HG02840 (cell line): ENCODE measurements at regions not wholly inside any gene's neighbourhood (a gene's known extent, or its start where the extent isn't known, plus 50 kb on each side); places are given as distances from the start of the nearest gene placed in this dataset.

ENCODE experiments used
- ATAC-seq: cut with Tn5 transposase; IDR thresholded peaks from one replicate; pipeline ENCODE4 v1.9.1; 2021; ENCODE audit warnings: mild to moderate bottlenecking, moderate library complexity, moderate number of reproducible peaks; ENCODE audit not compliant: unreplicated experiment, low FRiP score

DNA sequence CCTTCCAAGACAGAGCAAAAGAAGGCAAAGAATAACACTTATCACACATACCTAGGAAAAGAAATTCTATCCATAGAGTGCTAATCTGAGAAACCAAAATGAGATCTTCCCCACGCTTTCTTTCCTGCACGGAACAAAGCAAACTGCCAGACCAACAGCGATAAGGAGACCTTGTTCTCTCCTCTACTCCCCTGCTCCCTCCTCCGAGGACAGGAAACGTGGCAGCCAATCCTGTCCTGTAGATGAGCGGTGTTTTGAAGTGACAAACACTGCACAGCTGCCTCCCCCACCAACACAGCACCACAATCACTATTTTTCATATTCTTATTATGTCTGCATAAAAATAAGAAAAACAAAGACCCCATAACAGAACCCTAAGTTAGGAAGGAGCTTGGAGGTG lies 113.9 kb upstream of the IRS2 start:
- ATAC-seq = no peak

DNA sequence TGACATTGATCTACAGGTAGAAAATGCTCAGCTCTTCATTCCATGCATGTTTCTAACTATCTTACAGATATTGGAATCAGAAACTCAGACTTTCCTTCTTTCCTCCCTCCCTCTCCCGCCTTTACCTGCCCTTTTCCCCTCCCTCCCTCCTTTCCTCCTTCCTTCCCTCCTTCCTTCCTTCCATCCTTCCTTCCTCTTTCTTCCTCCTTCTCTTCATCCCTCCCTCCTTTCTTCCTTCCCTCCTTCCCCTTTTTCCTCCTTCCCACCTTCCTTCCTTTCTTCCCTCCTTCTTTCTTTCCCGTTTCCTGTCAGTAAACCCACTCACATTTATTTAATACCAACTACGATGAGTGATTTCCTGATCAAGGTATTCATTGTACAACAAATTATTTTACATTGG lies 113.4 kb upstream of the IRS2 start:
- ATAC-seq = no peak

DNA sequence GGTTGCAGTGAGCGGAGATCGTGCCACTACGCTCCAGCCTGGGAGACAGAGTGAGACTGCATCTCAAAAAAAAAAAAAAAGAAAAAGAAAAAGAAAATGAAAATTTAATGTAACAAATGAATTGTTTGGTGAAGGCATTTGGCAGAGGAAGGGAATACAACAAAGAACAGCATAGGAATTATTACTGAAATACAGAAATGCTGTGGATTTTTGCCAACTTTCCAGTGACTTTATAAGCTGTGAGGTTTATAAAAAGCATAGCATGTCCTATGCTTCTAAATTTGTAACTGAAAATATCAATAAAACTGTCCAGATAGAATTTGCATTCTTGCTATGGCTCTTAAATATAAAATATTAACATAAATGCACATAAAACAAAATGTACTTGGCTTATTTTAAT lies 112.9 kb upstream of the IRS2 start:
- no peak for ATAC-seq

DNA sequence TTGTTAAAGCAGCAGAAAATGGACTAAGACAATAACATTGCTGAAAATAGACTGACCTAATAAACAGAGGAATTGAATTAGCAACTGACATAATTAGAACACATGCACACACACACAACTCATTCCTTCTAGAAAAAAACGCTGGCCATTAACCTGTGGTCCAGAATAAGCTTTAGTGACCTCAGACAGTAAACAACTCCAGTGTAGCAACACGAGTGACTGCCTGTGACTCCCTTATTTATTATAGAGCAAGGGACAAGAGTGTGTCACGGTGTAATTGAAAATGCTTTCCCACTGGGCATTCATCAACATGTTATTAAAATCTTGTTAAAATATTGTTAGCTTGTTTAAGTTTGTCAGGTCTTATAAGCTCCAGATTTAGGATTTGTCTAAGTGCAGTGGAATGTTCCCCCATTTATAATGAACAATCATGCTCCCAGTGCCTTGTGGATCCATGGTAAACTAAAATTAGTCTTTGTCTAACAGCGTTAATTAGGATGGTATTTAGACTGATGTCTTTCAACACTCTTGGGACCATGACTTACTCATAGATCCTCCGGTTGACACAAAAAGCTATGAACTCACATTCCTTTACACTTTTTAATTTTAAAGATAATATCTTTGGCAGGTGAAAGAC lies 111.7 kb upstream of the IRS2 start:
- no peak for ATAC-seq

DNA sequence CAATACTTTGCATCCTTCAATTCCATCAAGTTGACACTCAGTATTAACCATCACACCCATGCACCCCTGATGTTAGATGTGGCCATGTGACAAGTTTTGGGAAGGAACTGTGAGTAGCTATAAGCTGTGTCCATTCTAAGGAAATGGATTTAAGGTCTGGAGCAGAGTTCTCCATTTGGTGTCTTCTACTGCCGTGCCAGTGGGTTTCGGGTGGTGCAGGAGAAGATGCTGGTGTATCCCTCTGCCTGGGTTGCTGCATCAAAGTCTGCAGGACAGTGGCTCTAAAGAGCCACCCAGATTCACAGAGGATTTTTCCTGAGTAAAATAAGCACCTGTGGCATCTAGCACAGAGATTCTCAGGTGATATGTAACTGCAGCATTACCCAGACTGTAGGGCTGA lies 105.7 kb upstream of the IRS2 start:
- no peak for ATAC-seq

DNA sequence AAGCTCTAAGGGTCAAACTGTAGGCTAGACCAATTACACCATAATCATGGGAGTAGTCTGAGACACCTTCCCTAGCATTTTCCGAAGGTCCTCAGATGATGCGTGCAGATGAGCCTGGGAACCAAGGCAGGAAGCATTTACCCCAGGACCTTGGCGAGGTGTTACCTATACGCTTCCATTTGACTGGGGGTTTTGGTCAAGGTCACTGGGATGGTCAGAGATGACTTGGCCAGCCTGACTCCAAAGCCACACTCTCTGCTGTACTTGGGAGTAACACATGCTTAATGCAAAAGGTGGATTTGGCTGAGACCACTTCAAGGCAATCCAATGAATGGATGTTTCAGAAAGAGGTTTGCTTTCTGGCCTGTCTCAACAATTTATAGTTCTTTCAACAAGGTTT lies 98.9 kb upstream of the IRS2 start:
- no peak for ATAC-seq

DNA sequence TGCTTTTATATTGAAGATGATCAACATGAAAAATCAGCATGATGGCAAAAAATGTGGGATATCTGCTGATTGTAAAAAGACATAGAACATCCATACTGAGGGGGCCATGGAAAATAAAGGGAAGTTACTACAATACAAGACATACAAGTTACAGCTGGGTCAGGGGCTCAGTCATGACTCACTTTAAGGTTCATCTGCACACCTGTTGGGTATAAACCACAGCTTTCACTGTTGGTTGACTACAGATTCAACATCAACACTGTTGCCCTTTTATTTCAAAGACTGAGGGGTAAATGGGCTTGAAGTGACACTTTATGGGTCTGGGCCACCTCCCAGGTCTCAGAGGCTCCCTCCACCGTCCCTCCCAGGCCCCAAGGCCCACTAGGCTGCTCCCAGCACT lies 98.1 kb upstream of the IRS2 start:
- ATAC-seq = no peak

DNA sequence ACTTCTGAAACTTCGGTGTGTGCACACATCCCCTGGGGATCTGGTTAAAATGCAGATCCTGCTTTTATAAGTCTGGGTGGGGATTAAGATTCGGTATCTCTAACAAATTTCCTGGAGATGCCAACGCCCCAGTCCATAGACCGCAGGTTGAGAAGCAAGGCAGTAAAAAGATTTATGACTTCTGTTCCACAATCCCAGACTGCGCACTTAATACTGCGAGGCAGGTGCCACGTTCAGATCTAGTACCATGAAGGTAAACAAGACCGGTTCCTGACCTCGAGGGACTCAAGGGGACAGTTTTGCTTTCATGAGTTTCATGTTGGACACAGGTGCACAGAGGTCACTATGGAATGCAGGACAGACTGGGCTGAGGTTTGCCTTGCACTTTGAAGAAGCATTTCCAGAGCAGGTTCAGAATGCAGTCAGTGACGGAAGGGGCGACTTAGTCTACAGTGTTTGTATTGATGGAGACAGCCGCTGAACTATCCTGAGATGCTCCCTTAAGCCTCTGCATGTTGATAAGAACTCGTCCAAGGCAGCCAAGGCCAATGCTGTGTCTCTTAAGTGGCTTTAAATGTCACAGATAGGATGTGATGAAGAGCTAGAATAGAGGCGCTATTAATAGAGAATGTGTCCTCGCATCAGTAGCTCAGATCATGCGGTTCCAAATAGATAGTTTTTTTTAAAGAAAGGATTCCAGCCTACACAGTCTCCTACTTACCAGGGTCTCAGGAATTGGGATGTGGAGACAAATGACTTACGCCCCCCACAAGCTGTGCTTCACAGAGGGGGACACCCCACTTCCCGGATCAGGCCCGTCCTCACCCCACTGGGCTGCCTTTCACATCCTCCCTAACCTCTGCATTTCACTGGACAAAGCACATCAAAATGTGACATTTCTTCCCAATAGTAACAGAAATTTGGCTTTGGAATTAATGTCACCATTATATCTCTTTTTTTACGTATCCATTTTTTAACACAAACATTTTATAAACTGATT lies 97.1 kb upstream of the IRS2 start:
- no peak for ATAC-seq

DNA sequence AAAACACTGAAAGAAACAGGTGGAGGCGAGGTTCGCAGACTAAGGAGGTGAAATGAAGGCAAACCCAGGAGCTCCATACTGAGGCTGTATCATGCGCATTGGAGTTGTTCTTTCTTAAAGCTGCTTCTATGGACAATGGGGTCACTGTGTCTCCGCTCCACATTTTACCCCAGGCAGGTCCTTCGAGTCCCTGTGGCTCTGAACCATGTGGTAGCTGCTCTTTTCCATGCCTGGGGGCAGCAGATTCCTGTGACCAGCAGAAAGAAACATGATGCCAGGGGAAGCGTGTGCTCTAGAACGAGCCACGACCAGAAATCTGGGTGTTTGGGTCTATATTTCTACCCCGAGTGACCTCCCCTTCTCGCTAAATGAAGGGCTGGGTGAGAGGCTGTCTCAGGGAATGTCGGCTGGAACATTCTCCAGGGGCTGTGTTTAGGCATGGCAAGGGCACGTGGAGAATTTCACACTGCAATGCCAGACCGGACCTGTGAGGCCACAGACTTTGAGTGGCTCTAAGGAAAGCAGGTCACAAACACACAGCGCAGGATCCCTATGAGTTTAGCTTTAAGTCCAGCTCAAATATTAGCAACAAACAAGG lies 95.7 kb upstream of the IRS2 start:
- ATAC-seq = no peak

DNA sequence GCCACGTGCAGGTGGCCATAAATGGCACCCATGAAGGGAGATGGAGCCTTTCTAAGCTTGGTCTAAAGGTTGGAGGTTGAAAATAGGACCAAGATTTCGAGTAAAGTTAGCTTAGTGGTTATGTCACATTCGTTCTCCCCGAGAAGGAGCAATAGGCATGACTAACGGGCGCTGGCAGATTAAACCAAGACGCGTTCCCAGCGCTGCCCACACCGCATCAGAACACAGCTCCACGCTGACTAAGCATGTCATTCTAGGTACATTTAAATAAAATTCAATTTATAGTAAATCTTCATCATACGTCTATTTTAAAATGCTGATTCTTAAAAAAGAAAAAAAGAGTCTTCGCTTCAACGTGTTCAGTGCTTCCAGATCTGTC lies 95.0 kb upstream of the IRS2 start:
- ATAC-seq = no peak

DNA sequence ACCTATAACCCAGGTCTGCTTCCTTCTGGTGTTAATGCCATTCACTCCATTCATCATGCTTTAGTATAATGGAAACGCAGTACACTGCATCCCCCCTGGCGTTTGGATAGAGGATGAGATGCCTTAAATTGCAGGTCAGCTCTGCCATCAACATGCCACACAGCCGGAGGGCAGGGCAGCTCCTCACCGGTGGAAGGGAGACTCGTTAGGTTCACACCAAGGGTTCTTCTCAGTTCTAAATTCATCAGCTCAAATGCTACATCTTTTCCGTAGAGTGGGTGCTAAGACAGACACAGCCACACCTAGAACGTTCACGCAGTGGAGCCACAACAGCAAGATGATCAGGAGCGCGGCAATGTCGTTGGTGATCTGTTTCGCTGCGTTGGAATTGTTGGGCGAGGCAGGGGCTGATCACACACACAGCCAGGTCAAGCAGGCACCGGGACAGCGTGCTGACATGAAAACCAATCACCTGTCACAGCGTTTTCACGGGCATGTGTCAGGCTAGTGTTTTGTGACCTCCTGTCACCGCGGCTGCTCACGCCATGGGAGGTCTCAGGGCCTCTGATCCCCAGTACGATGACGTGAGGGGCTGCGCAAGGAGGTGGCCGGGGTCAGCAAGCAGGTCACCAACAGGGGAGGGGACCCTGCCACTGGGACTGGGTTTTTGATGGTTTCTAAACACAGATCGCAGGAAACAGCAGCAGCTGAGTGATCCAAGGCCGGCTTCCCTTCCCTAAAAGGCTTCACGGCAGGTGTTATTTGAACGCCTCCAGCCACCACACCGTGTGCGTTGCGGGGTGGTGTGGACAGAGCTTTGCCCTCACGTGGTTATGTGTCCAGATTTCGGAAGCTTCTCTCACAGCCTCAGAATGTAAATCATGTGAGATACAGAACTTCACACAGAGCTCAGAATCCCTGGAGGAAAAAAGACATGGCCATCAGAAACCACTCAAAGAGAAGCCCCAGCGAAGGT lies 94.3 kb upstream of the IRS2 start:
- ATAC-seq = no peak

DNA sequence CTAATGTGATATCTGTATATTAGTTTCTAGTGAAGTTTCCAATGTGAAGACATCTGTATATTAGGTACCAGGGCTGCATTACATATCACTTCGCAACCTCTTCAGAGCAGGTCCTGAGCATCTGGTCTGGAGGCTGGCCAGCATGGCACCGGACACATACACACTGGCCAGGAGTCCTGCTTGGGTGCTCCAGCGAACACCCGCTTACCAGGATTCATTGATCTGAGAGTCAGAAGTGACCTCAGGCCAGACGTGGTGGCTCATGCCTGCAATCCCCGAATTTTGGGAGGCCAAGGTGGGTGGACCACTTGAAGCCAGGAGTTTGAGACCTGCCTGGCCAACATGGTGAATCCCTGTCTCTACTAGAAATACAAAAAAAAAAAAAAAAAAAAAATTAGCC lies 93.0 kb upstream of the IRS2 start:
- no peak for ATAC-seq

DNA sequence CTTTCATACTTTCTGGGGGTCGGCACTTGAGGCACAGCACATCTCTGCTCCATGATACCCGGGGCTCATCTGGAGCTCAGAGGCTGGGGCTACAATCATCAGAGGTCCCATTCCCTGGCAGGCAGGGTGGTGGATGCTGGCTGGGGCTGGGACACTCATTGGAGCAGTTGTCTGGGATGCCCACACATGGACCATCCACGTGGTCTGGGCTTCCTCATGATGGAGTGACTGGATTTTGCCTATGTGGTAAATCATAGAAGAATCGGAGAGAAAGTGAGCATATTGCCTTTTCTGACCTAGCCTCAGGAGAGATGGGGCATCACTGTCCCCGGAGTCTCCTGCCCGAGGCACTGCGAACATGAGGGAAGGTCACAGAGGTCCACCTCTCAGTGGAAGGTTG lies 91.4 kb upstream of the IRS2 start:
- ATAC-seq = no peak

DNA sequence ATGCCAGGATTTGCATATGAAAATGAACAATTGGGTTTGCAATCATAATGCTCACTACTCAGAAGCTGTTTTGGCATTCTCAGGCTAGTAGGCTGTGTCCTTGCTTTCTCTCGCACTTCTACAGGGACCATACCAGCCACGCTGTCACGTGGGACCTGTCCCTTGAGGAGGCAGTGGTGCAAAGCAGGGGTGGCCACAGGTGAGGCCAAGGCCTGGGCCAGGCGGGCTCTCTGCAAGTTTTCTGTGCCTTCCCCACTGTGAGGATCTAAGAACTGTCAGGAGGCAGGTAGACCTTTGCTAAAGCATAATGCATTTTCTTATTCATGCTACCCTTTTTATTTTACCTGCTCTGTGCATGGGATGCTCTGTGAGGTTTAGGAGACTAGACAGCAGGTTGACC lies 89.4 kb upstream of the IRS2 start:
- no peak for ATAC-seq

DNA sequence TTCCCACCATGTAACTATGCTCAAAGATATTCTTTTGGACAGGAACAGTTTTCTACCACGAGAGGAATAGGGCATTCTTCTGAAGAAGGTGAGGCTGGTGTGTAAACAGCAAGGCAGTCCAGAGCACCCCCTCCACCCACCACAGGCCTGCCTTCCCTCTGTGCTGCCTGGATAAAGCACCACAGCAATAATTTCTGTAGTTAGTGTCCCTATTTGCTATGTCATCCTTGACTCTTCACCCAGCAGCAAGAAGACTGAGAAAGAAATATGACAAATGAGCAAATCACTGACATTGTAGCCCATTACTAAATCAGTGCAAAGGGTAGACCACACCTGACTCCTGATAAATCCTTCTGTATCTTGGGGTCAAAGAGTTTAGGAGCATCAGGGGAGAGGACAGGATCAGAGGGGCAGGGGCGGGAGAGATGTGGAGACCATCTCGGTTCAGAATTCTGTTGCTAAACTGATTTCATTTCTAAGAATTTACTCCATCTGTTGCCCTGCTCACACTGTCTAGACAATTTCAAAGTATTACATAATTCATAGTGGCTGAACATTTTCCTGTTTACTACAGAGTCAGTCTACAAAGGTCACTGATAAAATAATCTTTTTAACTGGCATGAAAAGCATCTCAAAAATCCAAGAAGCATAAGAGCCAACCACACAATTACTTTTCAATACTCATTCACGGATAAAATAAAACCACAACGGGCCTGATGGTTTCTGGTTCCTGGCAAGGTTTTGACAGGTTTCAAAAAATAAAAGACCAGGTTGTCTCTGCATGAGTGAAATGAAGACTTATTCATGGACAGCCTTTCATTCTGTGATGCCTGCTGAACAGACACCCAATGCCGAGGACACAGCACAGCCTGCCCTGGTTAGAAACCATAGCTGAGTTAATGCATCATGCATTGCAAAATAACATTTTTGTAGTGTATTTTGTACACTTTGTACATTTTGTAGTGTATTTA lies 88.4 kb upstream of the IRS2 start:
- no peak for ATAC-seq

DNA sequence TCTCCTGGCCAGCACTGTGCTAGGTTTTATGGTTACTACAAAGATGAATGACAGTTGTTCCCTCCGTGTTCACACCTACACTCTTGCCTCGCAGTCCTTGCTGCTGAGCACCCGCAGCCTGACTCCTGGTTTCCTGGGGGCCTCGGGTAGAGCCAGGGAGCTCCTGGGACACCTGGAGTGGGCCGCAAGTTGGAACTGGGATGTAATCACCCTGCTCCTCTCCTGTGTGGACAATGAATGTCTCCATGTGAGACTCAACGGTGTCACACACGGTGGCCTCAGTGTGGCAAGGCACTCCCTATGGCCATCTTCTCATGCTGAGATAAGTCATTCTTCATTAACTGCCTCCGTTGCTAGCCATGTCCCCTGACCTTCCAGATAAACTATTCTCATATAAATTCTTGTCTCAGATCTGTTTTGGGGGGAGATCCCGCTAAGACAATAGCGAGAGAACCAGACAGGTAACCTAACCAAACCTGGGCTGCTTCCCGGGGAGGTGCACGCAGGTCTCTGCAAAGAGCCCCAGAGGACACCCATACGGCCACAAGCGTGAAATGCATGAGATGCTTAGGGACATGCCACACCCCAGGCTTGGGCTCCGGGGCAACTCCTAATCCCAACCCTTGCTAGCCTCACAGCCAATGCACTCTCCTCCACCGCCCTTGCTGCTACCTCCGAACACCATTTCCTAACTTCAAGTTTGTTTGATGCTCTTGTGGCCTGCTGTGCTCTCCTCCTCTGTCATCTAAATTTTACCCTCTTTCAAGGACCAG lies 87.2 kb upstream of the IRS2 start:
- ATAC-seq = no peak

DNA sequence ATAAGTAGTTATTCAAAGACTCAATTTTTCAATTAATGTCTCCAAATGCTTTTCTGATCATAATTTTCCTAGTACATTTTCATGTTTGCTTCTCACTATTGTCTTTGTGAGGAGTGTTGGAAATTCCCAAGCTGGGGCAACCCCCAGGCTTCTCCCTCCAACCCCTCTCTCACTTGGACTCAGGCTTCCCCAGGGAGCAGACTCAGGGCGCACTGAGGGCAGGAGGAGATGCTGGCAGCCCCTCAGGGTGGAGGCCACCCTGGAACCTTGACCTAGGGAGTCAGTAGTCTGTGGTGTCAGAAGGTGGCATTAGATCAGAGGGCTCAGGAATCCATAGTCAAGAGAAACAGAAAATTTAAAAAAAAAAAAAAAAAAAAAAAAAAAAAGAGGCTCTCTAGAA lies 86.5 kb upstream of the IRS2 start:
- no peak for ATAC-seq

DNA sequence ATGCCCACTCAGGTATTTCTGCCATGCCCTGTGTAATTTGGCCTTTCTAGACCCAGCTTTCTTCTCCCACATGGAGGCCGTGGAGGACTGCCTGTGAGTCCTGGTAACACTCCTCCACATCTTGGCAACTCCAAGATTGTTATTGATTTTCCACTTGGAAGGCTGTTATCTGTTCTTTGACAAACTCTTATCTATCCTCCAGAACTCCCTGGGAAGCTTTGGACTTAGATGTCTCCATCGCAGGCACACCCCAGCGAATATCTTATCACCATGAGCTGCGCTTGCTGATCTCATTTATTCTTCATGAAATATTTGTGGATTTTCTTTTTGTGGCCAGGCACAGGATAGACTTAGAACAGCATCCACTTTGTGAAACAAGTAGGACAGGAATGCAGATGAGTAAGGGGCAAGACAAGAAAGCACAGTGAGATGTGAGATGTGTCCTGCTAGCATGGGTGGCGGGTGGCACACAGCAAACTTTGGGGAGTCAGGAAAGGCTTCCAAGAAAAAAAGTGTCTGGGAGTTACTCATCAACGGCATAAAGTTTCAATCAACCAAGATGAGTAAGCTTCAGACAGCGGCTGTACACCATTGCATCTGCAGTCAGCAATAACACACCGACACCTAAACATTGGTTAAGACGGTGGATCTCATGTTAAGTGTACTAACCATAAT lies 84.5 kb upstream of the IRS2 start:
- ATAC-seq = no peak
